WERI-Rb-1 (cell line): ENCODE measurements at regions not wholly inside any gene's neighbourhood (a gene's known extent, or its start where the extent isn't known, plus 50 kb on each side); places are given as distances from the start of the nearest gene placed in this dataset.

Source experiments
- DNase-seq: peaks from one replicate; pipeline ENCODE4 v3.0.0-alpha.2; 2020
- H3K27ac ChIP-seq: fragments of 250-450 bp; sonication (Bioruptor Pico); 2 replicates; pipeline ENCODE4 v1.5.1; 2020; ENCODE audit warnings: mild to moderate bottlenecking, moderate library complexity
- H3K27me3 ChIP-seq: fragments of 250-450 bp; sonication (Bioruptor Pico); 2 replicates; pipeline ENCODE4 v1.5.1; 2021; ENCODE audit warnings: mild to moderate bottlenecking, low read depth, moderate library complexity; ENCODE audit not compliant: insufficient read depth, severe bottlenecking
- H3K36me3 ChIP-seq: fragments of 250-450 bp; sonication (Bioruptor Pico); 2 replicates; pipeline ENCODE4 v1.5.1; 2020; ENCODE audit warnings: mild to moderate bottlenecking, moderate library complexity
- H3K4me3 ChIP-seq: 2 replicates; pipeline ENCODE4 v1.5.1; 2011; ENCODE audit warnings: low read depth, mild to moderate bottlenecking, control low read depth, low read length
- H3K9me3 ChIP-seq: fragments of 250-450 bp; sonication (Bioruptor Pico); 2 replicates; pipeline ENCODE4 v1.5.1; 2021; ENCODE audit warnings: mild to moderate bottlenecking, moderate library complexity; ENCODE audit not compliant: severe bottlenecking
- TF ChIP-seq, protein P1 (sequence below): IDR thresholded peaks from 2 replicates; pipeline ENCODE4 v1.5.1; 2011; ENCODE audit warnings: low read depth, mild to moderate bottlenecking, control low read depth, inconsistent platforms, low read length

DNA sequence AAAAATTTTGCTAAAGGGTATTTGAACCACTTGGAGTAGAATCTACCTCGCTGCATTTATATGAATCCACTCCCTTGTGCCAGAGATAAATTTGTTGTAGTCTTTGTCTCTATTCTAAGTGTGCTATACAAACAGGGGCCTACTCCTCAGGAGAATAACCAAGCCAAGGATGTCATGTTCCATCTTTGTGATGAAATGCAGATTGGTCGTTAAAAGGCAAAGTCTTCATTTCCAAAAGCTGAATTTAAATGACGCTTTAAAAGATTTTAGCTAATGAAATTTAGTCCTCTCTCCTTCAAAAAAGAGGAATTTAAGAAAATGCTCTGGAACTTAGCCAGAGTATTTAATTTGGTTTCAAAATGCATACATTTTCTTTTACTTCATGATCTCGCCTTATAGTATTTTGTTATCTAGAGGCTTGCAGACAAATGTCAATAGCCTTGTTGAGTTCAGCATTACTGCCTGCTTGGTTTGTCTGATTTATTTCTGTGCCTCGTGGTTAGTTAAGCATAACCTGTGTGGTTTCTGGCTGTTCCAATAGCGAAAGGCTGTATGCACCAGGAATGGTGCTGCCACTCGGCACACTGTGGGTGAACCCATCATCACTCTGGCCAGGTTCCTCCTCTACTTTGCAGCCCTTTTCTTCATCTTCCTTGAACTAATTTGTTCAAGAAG lies 417.6 kb downstream of the ZNF521 start:
- Histone ChIP-seq H3K4me3 (no peak overlapping the region), H3K27ac (no peak overlapping the region), H3K27me3 (peaks cover 4% of the 10 kb centered on the region), H3K9me3 (no peaks in the 10 kb centered on the region), H3K36me3 (no peaks in the 10 kb centered on the region)
- TF ChIP-seq, protein P1, sequence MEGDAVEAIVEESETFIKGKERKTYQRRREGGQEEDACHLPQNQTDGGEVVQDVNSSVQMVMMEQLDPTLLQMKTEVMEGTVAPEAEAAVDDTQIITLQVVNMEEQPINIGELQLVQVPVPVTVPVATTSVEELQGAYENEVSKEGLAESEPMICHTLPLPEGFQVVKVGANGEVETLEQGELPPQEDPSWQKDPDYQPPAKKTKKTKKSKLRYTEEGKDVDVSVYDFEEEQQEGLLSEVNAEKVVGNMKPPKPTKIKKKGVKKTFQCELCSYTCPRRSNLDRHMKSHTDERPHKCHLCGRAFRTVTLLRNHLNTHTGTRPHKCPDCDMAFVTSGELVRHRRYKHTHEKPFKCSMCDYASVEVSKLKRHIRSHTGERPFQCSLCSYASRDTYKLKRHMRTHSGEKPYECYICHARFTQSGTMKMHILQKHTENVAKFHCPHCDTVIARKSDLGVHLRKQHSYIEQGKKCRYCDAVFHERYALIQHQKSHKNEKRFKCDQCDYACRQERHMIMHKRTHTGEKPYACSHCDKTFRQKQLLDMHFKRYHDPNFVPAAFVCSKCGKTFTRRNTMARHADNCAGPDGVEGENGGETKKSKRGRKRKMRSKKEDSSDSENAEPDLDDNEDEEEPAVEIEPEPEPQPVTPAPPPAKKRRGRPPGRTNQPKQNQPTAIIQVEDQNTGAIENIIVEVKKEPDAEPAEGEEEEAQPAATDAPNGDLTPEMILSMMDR, result no peak
- DNase-seq, result no peak

DNA sequence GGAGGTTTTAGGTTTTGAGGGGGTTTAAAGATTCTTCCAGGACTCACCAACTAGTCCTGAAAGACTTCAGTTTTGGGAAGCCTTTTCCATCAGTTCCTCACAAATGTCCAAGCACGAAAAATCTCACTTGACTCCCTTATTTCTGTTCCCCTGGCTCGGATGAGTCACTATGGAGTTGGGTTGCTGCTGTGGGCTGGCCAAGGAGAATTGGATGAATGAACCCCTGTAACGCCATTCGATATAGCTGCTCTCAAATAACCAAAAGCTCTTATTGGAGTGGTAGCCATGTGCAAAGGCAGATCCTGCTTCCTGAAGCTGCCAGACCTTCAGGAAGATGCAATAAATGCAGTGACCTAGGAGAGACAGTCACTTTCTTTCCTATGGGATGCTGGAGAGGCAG lies 417.0 kb downstream of the ZNF521 start:
- TF ChIP-seq, protein P1, result no peak
- DNase-seq, result no peak
- Histone ChIP-seq H3K4me3 (no peak overlapping the region), H3K9me3 (no peaks in the 10 kb centered on the region), H3K36me3 (no peaks in the 10 kb centered on the region), H3K27me3 (peaks cover 4% of the 10 kb centered on the region), H3K27ac (no peak overlapping the region)

DNA sequence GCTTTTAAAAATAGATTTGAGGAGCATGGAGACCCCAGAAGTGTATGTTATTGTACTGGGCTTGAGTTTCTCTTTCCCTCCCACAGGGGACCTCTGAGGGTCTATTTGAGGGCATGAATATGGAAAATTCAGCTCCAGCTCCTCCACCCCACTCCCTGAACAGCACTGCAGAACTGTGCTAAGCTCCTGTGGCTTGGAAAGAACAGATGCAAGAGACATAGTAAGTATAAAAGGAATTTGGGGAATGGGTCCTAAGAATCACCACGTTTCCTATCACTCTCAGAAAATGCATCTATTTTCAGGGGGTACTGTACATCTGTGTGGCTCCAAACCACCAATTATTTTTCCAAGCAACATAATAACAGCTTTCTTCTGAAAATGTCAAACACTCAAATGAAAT lies 416.1 kb downstream of the ZNF521 start:
- H3K4me3 ChIP-seq, result no peak overlapping the region
- no peak for DNase-seq
- H3K27ac ChIP-seq, result no peak overlapping the region
- peaks cover 4% of the 10 kb centered on the region for H3K27me3 ChIP-seq
- TF ChIP-seq, protein P1, result no peak
- H3K36me3 ChIP-seq, result no peaks in the 10 kb centered on the region
- H3K9me3 ChIP-seq, result no peaks in the 10 kb centered on the region

DNA sequence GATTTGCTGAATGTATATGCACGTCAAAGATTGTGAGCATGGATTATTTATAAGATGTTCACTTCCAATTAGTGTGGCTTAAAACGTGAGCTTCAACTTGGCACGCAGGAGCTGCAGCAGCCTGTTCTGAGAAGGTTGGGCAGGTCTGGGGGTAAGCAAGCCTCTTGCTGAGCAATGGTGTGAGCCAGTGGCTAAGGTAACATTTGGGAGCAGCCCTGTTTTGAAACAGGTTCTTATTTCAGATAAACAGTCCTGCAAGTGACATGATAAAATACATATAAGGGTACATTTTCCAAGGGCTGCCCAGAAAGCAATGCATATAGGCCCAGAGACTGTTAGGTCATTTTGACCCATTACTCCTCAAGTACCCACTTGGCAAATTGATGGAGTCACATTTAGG lies 415.3 kb downstream of the ZNF521 start:
- no peak for DNase-seq
- TF ChIP-seq, protein P1, result no peak
- Histone ChIP-seq H3K36me3 (no peaks in the 10 kb centered on the region), H3K27me3 (peaks cover 4% of the 10 kb centered on the region), H3K4me3 (no peak overlapping the region), H3K9me3 (no peaks in the 10 kb centered on the region), H3K27ac (no peak overlapping the region)

DNA sequence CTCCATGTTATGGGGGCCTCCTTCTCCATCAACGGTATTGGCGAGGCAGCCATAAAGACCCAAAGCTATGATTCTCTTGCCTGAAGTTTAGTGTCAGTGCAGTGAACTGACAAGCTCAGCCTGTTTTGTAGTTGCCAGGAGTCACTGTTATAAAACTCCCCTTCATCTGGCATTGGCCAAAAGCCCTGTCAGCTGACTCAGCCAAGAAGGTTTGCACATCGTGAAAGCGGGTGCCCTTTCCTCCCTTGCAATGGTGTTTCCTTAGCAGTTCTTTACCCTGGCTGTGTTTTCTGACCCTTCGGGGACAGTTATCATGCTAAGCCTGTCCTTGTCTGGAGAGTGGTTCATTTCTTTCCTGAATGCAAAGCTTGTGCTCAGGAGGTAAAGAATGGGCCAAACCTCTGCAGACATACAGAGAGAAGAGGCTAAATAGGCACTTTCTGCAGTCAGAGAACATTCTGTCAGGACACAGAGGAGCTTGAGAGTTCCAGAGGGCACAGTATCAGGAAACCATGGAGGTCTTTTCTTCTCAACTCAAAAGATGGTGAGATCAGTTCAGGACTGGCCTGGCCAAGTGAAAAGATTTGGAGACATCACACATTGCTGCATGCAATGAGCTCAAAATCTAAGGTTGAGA lies 414.2 kb downstream of the ZNF521 start:
- no peak overlapping the region for H3K4me3 ChIP-seq
- peaks cover 11% of the 10 kb centered on the region for H3K27me3 ChIP-seq
- TF ChIP-seq, protein P1, result no peak
- no peaks in the 10 kb centered on the region for H3K36me3 ChIP-seq
- DNase-seq, result no peak
- no peak overlapping the region for H3K27ac ChIP-seq
- H3K9me3 ChIP-seq, result no peaks in the 10 kb centered on the region
